H9 (cell line): ENCODE measurements at regions not wholly inside any gene's neighbourhood (a gene's known extent, or its start where the extent isn't known, plus 50 kb on each side); places are given as distances from the start of the nearest gene placed in this dataset.

Source experiments
- DNase-seq: peaks from one replicate; pipeline ENCODE4 v3.0.0-alpha.2; 2017
- H2AFZ ChIP-seq: one replicate; pipeline ENCODE4 v1.6.1; 2013; ENCODE audit warnings: mild to moderate bottlenecking, low read length, control low read depth, moderate library complexity
- H2AK5ac ChIP-seq: 2 replicates; pipeline ENCODE4 v1.6.1; 2013; ENCODE audit warnings: low read length, control low read depth, mixed read lengths; ENCODE audit not compliant: insufficient read length
- H2BK120ac ChIP-seq: one replicate; pipeline ENCODE4 v1.6.1; 2013; ENCODE audit warnings: low read depth, mild to moderate bottlenecking, low read length, control low read depth, inconsistent platforms; ENCODE audit not compliant: poor library complexity, severe bottlenecking
- H2BK12ac ChIP-seq: 2 replicates; pipeline ENCODE4 v1.6.1; 2013; ENCODE audit warnings: low read length, control low read depth, mixed read lengths, low read depth; ENCODE audit not compliant: insufficient read length
- H2BK15ac ChIP-seq: 2 replicates; pipeline ENCODE4 v1.6.1; 2013; ENCODE audit warnings: low read depth, low read length, control low read depth
- H2BK20ac ChIP-seq: one replicate; pipeline ENCODE4 v1.6.1; 2013; ENCODE audit warnings: low read depth, mild to moderate bottlenecking, low read length, control low read depth, inconsistent platforms; ENCODE audit not compliant: poor library complexity, severe bottlenecking
- H2BK5ac ChIP-seq: 2 replicates; pipeline ENCODE4 v1.6.1; 2013; ENCODE audit warnings: low read length, control low read depth, mixed read lengths; ENCODE audit not compliant: insufficient read length
- H3K14ac ChIP-seq: 2 replicates; pipeline ENCODE4 v1.6.1; 2013; ENCODE audit warnings: low read length, control low read depth; ENCODE audit not compliant: insufficient read depth
- H3K18ac ChIP-seq: 2 replicates; pipeline ENCODE4 v1.6.1; 2013; ENCODE audit warnings: low read depth, mild to moderate bottlenecking, mixed read lengths, low read length, control low read depth; ENCODE audit not compliant: insufficient read length
- H3K23ac ChIP-seq: 2 replicates; pipeline ENCODE4 v1.6.1; 2013; ENCODE audit warnings: low read length, control low read depth, mixed read lengths, low read depth; ENCODE audit not compliant: insufficient read length
- H3K23me2 ChIP-seq: 2 replicates; pipeline ENCODE4 v1.6.1; 2013; ENCODE audit warnings: low read depth, mild to moderate bottlenecking, mixed read lengths, low read length, control low read depth; ENCODE audit not compliant: insufficient read length, poor library complexity, severe bottlenecking
- H3K27ac ChIP-seq: 2 replicates; pipeline ENCODE4 v1.5.1; 2013; ENCODE audit warnings: low read length, control low read depth, mixed read lengths, low read depth; ENCODE audit not compliant: insufficient read length
- H3K27me3 ChIP-seq: 2 replicates; pipeline ENCODE4 v1.6.1; 2013; ENCODE audit warnings: low read length, control low read depth, inconsistent platforms; ENCODE audit not compliant: insufficient read depth
- H3K4ac ChIP-seq: 2 replicates; pipeline ENCODE4 v1.6.1; 2013; ENCODE audit warnings: low read depth, mild to moderate bottlenecking, control low read depth, inconsistent platforms, low read length, moderate library complexity
- H3K4me1 ChIP-seq: 2 replicates; pipeline ENCODE4 v1.6.1; 2013; ENCODE audit warnings: low read length, control low read depth, inconsistent platforms; ENCODE audit not compliant: insufficient read depth
- H3K4me2 ChIP-seq: 2 replicates; pipeline ENCODE4 v1.6.1; 2013; ENCODE audit warnings: low read length, control low read depth, mixed read lengths; ENCODE audit not compliant: insufficient read length, insufficient read depth
- H3K56ac ChIP-seq: 2 replicates; pipeline ENCODE4 v1.6.1; 2013; ENCODE audit warnings: low read depth, mild to moderate bottlenecking, mixed read lengths, low read length, control low read depth; ENCODE audit not compliant: insufficient read length
- H3K79me1 ChIP-seq: 2 replicates; pipeline ENCODE4 v1.6.1; 2013; ENCODE audit warnings: low read depth, mild to moderate bottlenecking, moderate library complexity, low read length, control low read depth, inconsistent platforms; ENCODE audit not compliant: insufficient read depth, poor library complexity, severe bottlenecking
- H3K79me2 ChIP-seq: 2 replicates; pipeline ENCODE4 v1.6.1; 2013; ENCODE audit warnings: low read length, control low read depth, inconsistent platforms; ENCODE audit not compliant: insufficient read depth
- H3K9ac ChIP-seq: 2 replicates; pipeline ENCODE4 v1.6.1; 2013; ENCODE audit warnings: low read length, control low read depth, mixed read lengths; ENCODE audit not compliant: insufficient read length; ENCODE audit errors: extremely low read depth
- H3K9me3 ChIP-seq: one replicate; pipeline ENCODE4 v1.6.1; 2013; ENCODE audit warnings: low read depth, low read length, inconsistent platforms; ENCODE audit not compliant: control insufficient read depth
- H3T11ph ChIP-seq: one replicate; pipeline ENCODE4 v1.6.1; 2013; ENCODE audit warnings: mild to moderate bottlenecking, low read length, control low read depth, inconsistent platforms
- H4K20me1 ChIP-seq: one replicate; pipeline ENCODE4 v1.6.1; 2013; ENCODE audit not compliant: control insufficient read depth, insufficient read length, insufficient read depth
- H4K5ac ChIP-seq: 2 replicates; pipeline ENCODE4 v1.6.1; 2013; ENCODE audit warnings: low read depth, mild to moderate bottlenecking, mixed read lengths, low read length, control low read depth; ENCODE audit not compliant: insufficient read length
- H4K8ac ChIP-seq: replicated peaks from 2 replicates; pipeline ENCODE4 v1.6.1; 2013; ENCODE audit warnings: low read length, control low read depth, mixed read lengths, low read depth; ENCODE audit not compliant: insufficient read length
- H4K91ac ChIP-seq: 2 replicates; pipeline ENCODE4 v1.6.1; 2013; ENCODE audit warnings: low read depth, mild to moderate bottlenecking, moderate library complexity, mixed read lengths, low read length, control low read depth; ENCODE audit not compliant: insufficient read length
- H3K27ac Mint-ChIP-seq, 3 experiments: 2 replicates in 2 of 3; 3 replicates in 1 of 3; pipeline ENCODE4 v1.8.0; 2020 to 2021; ENCODE audit warnings: mixed read lengths in 3 of 3, mild to moderate bottlenecking in 1 of 3, moderate library complexity in 1 of 3
- H3K27me3 Mint-ChIP-seq: 2 replicates; pipeline ENCODE4 v1.8.0; 2021; ENCODE audit warnings: low read depth, mild to moderate bottlenecking, moderate library complexity, mixed read lengths
- H3K36me3 Mint-ChIP-seq, 3 experiments: 2 replicates in 2 of 3; 3 replicates in 1 of 3; pipeline ENCODE4 v1.8.0; 2020 to 2021; ENCODE audit warnings: low read depth in 3 of 3, mixed read lengths in 3 of 3; ENCODE audit not compliant: insufficient read depth in 1 of 3
- H3K4me1 Mint-ChIP-seq, 2 experiments: 2 replicates each; pipeline ENCODE4 v1.8.0; 2020; ENCODE audit warnings: mixed read lengths in 2 of 2
- H3K4me3 Mint-ChIP-seq, 2 experiments: 2 replicates in 1 of 2; 3 replicates in 1 of 2; pipeline ENCODE4 v1.8.0; 2020 to 2021; ENCODE audit warnings: mild to moderate bottlenecking in 2 of 2, mixed read lengths in 2 of 2, moderate library complexity in 1 of 2
- H3K9me3 Mint-ChIP-seq, 2 experiments: 2 replicates in 1 of 2; 3 replicates in 1 of 2; pipeline ENCODE4 v1.8.0; 2020; ENCODE audit warnings: mild to moderate bottlenecking in 2 of 2, mixed read lengths in 2 of 2, moderate library complexity in 1 of 2
- CTCF ChIP-seq: fragments of 200-600 bp; sonication (generic); conservative IDR thresholded peaks from 3 replicates; pipeline ENCODE4 v1.8.0; 2021; ENCODE audit warnings: antibody characterized with exemption, mild to moderate bottlenecking
- WGBS: extraction: QIAGEN DNeasy Blood & Tissue Kit; methylation state at CpG from one replicate; pipeline ENCODE4 v1.1.7; 2013; ENCODE audit warnings: missing lambda C conversion rate, low lambda C conversion rate, mixed read lengths; ENCODE audit not compliant: insufficient read length; ENCODE audit errors: extremely low coverage; 5-methylcytosine and 5-hydroxymethylcytosine counted together

DNA sequence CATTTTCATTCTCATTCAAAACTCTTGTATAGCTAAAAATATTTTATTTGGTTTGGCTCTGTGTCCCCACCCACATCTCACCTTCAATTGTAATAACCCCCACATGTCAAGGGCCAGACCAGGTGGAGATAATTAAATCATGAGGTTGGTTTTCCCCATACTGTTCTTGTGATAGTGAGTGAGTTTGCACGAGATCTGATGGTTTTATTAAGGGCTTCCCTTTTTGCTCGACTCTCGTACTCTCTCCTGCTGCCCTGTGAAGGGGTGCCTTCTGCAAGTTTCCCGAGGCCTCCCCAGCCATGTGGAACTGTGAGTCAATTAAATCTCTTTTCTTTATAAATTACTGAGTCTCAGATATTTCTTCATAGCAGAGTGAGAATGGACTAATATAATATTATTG lies 768.0 kb downstream of the STIM2 start:
- no peak overlapping the region for H3K27ac Mint-ChIP-seq
- H3K27me3 ChIP-seq = no peaks in the 10 kb centered on the region
- no peak overlapping the region for H3K4me3 Mint-ChIP-seq
- H4K20me1 ChIP-seq = no peaks in the 10 kb centered on the region
- TF ChIP-seq CTCF = no peak
- no peak overlapping the region for H3K4me2 ChIP-seq
- H3K4me1 ChIP-seq = no peaks in the 10 kb centered on the region
- no peaks in the 10 kb centered on the region for H3K9me3 ChIP-seq
- H2AK5ac ChIP-seq = no peak overlapping the region
- no peak overlapping the region for H2BK12ac ChIP-seq
- H3K4me1 Mint-ChIP-seq = no peaks in the 10 kb centered on the region
- H3K18ac ChIP-seq = no peak overlapping the region
- no peak overlapping the region for H2BK5ac ChIP-seq
- no peak overlapping the region for H3K9ac ChIP-seq
- H2BK15ac ChIP-seq = no peak overlapping the region
- no peaks in the 10 kb centered on the region for H3K79me1 ChIP-seq
- H3K79me2 ChIP-seq = no peaks in the 10 kb centered on the region
- no peak overlapping the region for H2BK20ac ChIP-seq
- no peak overlapping the region for H3K27ac ChIP-seq
- H4K5ac ChIP-seq = no peak overlapping the region
- H4K8ac ChIP-seq = no peak overlapping the region
- H3K56ac ChIP-seq = no peak overlapping the region
- H3K9me3 Mint-ChIP-seq = no peaks in the 10 kb centered on the region
- H2AFZ ChIP-seq = no peak overlapping the region
- H3K23me2 ChIP-seq = no peaks in the 10 kb centered on the region
- no peak for DNase-seq
- no peak overlapping the region for H2BK120ac ChIP-seq
- no peak overlapping the region for H4K91ac ChIP-seq
- no CpG with 5 or more reads among the region's 4 CpGs for WGBS
- H3K23ac ChIP-seq = no peak overlapping the region
- no peak overlapping the region for H3K14ac ChIP-seq
- H3K36me3 Mint-ChIP-seq = no peaks in the 10 kb centered on the region; a peak in 1 of 7 replicates
- no peak overlapping the region for H3T11ph ChIP-seq
- H3K4ac ChIP-seq = no peak overlapping the region
- no peaks in the 10 kb centered on the region for H3K27me3 Mint-ChIP-seq
